Upper lobe of left lung (tissue), 4 donors: ENCODE measurements at regions not wholly inside any gene's neighbourhood (a gene's known extent, or its start where the extent isn't known, plus 50 kb on each side); places are given as distances from the start of the nearest gene placed in this dataset.

Experiments
- POLR2AphosphoS5 ChIP-seq, 2 donors: sonication (generic); formaldehyde crosslinking; IDR thresholded peaks; one replicate each; pipeline ENCODE4 v1.5.1; 2017; ENCODE audit warnings: antibody characterized with exemption in 2 of 2
- TF ChIP-seq, protein P1 (sequence below), 6 experiments: fragments of 450-650 bp in 4 of 6; fragments of 200-600 bp in 2 of 6; sonication (generic) in 2 of 6; IDR thresholded peaks; one replicate each; pipeline ENCODE4 v1.5.1; 2016 to 2019; ENCODE audit warnings: antibody characterized with exemption in 6 of 6

DNA sequence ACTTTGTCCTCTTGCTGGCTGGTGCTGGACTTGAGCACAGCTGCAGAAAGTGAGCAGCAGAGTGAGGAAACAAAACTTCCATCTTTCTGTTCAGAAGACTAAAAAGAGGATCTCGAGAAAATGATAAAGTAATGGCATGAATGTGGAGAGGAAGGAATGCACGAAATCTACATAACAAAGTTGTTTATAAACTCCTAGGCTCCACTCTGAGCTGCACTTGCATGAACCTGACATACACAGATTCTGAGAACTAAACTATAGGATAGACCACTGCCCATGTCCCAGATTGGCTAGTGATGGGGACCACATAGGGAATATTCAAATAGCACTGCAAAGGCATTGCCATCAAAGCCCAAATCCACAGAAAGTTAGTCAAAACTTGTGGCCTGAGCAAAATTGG lies 121.1 kb upstream of the MON1B start:
- TF ChIP-seq, protein P1, sequence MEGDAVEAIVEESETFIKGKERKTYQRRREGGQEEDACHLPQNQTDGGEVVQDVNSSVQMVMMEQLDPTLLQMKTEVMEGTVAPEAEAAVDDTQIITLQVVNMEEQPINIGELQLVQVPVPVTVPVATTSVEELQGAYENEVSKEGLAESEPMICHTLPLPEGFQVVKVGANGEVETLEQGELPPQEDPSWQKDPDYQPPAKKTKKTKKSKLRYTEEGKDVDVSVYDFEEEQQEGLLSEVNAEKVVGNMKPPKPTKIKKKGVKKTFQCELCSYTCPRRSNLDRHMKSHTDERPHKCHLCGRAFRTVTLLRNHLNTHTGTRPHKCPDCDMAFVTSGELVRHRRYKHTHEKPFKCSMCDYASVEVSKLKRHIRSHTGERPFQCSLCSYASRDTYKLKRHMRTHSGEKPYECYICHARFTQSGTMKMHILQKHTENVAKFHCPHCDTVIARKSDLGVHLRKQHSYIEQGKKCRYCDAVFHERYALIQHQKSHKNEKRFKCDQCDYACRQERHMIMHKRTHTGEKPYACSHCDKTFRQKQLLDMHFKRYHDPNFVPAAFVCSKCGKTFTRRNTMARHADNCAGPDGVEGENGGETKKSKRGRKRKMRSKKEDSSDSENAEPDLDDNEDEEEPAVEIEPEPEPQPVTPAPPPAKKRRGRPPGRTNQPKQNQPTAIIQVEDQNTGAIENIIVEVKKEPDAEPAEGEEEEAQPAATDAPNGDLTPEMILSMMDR (IDR thresholded peaks at IDR 0.05), result no peak
- TF ChIP-seq POLR2AphosphoS5 (IDR thresholded peaks at IDR 0.05), result no peak
